Ovary (tissue), 3 donors: ENCODE measurements at regions not wholly inside any gene's neighbourhood (a gene's known extent, or its start where the extent isn't known, plus 50 kb on each side); places are given as distances from the start of the nearest gene placed in this dataset.

Source experiments
- CTCF ChIP-seq, 3 donors: fragments of 450-650 bp in 2 of 3; fragments of 200-600 bp in 1 of 3; IDR thresholded peaks; one replicate each; pipeline versions ENCODE4 v1.5.1 to v1.8.0; 2016 to 2022; ENCODE audit warnings: antibody characterized with exemption in 3 of 3, mild to moderate bottlenecking in 1 of 3
- POLR2A ChIP-seq: fragments of 450-650 bp; IDR thresholded peaks from one replicate; pipeline ENCODE4 v1.6.1; 2017; ENCODE audit warnings: antibody characterized with exemption, mild to moderate bottlenecking, moderate library complexity
- donor health status: DM: no; HTN: no; CAD: no.

DNA sequence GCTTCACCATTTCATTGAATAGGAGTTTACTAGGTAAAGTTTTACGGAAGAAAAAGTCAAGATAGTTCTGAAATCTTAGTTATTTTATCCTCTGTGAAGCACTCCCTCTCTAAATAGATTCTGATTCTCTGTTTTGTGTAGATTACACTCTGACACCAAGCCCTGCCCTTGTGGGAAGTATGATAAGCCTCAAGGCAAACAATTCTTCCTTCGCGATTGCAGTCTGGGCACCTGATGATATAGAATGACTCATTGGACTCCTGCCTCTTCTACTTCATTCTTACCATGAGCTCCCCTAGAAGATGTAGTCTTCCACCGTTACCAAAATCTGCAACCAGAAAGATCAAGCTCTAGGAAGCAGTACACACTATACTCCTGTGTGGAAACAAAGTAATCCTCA is 626.9 kb upstream of the PTGER4 start:
- no peak for TF ChIP-seq CTCF (IDR thresholded peaks at IDR 0.05)
- TF ChIP-seq POLR2A: no peak
